Esophagus squamous epithelium (tissue), 4 donors: ENCODE measurements at regions not wholly inside any gene's neighbourhood (a gene's known extent, or its start where the extent isn't known, plus 50 kb on each side); places are given as distances from the start of the nearest gene placed in this dataset.

Source experiments
- CTCF ChIP-seq, 6 experiments: fragments of 450-650 bp in 4 of 6; fragments of 200-600 bp in 2 of 6; sonication (generic) in 2 of 6; IDR thresholded peaks; one replicate each; pipeline ENCODE4 v1.5.1; 2016 to 2019; ENCODE audit warnings: antibody characterized with exemption in 6 of 6, mild to moderate bottlenecking in 4 of 6, moderate library complexity in 4 of 6
- POLR2A ChIP-seq, 4 donors: fragments of 450-650 bp; IDR thresholded peaks; one replicate each; pipeline ENCODE4 v1.6.1; 2017; ENCODE audit warnings: antibody characterized with exemption in 4 of 4, mild to moderate bottlenecking in 4 of 4, moderate library complexity in 3 of 4

- TF ChIP-seq POLR2A (IDR thresholded peaks at IDR 0.05) (no peak), CTCF (IDR thresholded peaks at IDR 0.05) (no peak)
Observed at GRCh38 chr5:51632793-51633192, 249.5 kb downstream of the ISL1 start.
